ENCODE measurements at regions not wholly inside any gene's neighbourhood (a gene's known extent, or its start where the extent isn't known, plus 50 kb on each side); places are given as distances from the start of the nearest gene placed in this dataset.

DNA sequence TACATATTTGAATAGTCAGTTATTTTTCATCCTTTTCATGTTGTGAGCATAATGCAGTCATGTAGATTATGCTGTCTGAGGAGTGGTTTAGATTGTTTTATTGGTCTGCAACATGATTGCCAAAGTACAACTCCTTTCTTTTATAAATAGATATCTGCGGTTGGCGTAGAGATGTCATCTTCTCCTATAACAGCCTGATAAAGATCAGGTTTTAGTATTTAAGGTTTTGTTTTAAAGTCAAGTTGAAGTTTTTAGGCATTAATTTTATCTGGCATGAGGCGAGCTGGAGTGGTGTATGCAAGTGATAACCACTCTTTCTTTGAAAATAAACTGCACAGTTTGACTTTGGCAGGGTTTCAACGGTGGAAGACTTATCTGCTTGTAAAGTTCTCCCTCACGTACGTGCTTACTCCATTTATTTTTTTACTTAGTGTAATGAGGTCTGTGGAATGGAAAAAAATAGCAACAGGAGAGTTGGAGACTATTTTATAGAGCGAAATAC lies 126.3 kb downstream of the FBXO8 start:
- no peak for DNase-seq (ENCODE audit: low read depth)
- TF ChIP-seq, protein P1, sequence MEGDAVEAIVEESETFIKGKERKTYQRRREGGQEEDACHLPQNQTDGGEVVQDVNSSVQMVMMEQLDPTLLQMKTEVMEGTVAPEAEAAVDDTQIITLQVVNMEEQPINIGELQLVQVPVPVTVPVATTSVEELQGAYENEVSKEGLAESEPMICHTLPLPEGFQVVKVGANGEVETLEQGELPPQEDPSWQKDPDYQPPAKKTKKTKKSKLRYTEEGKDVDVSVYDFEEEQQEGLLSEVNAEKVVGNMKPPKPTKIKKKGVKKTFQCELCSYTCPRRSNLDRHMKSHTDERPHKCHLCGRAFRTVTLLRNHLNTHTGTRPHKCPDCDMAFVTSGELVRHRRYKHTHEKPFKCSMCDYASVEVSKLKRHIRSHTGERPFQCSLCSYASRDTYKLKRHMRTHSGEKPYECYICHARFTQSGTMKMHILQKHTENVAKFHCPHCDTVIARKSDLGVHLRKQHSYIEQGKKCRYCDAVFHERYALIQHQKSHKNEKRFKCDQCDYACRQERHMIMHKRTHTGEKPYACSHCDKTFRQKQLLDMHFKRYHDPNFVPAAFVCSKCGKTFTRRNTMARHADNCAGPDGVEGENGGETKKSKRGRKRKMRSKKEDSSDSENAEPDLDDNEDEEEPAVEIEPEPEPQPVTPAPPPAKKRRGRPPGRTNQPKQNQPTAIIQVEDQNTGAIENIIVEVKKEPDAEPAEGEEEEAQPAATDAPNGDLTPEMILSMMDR (conservative IDR thresholded peaks at IDR 0.05; ENCODE audit: low read length), result no peak
- no peak overlapping the region for H3K4me3 ChIP-seq (ENCODE audit: low read length)

DNA sequence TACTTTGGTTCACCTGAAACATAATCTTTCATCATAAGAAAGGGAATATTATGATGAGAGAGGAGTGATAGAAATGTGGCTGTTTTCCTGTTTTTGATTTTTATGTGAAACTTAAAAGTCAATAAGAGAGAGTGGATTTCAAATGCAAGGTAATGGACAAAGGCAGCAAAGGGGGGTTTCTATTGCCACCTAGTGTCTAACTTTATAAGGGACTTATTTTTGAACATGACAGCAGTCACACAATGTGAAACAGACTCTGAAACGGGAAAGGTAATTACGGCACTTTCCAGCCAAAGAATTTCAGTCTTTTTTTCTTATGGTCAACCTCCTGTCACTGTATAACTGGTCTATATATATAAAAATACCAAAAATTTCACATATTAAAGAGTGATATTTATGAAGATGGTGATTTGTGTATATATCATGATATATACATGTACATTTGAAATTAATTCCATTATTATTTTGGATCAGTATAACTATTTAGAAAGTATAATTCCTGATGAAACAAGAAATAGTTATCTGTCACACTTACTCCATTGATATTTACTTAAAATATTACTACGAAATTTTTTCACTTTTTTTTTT lies 127.1 kb downstream of the FBXO8 start:
- TF ChIP-seq, protein P1 (conservative IDR thresholded peaks at IDR 0.05; ENCODE audit: low read length), result peak; percentile 81
- DNase-seq (ENCODE audit: low read depth), result peak; percentile 48
- no peak overlapping the region for H3K4me3 ChIP-seq (ENCODE audit: low read length)

DNA sequence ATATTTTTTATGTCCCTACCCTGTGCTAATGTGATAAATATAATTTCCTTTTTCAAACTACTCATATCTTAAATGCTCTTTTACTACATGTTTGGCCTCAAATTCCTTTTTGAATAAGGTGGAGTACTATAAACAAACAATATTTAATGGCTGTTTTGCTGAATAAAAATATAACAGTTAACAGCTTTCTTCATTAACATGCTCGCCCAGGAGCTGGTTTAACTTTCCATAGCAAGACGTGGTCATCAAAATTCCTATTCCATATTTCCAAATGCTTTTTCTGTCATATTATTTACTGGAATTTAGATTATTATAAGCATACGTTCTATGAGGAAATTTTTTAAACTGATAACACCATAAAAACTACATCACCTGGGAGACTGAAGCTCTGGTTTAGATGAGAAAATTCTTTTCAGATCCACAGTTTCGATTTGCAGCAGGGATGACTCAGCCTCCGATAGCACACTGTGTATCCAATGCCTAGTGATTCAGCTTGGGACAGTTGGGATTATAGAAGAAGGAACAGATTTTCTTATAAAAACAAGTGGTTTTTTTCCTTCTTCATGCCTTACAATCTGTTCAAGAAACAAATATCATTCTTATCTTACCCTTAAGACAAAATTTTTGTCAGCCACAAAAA lies 129.1 kb downstream of the FBXO8 start:
- peak; percentile 42 for DNase-seq (ENCODE audit: low read depth)
- TF ChIP-seq, protein P1 (conservative IDR thresholded peaks at IDR 0.05; ENCODE audit: low read length), result no peak
- H3K4me3 ChIP-seq (ENCODE audit: low read length), result peak overlapping the region; percentile 52

DNA sequence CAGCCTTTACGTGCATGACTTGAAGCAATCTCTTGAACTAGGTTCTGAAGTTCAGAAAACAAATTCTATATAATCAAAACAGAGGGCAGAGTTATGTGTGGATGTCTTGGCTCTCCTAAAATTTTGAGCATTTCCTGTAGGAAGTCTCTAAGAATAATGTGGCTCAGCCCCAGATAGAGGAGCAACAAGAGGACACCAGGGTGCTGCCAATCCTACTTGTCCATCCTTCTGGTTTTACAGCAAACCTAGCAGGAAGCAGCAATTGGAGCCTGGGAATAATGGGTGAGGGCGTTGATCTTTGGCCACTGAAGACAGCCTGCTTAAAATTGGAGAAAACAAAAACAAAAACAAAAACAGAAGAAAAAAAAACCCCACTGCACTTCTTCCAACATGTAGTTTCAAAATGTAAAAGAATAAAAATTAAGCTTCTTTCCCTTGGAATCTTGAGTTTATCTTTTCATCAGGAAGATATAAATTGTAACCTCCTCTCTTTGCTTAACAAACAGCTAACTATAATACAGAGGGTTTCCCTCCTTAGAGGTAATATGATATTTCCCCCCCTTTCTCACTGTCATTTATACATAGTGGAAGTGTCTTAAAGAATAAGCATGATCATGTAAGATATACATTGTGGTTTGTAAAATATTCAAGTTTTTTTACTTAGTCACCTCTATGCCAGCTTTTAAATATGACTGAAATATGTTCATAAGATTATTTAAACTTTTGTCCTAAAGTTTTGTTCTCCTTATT lies 130.6 kb downstream of the FBXO8 start:
- no peak overlapping the region for H3K4me3 ChIP-seq (ENCODE audit: low read length)
- TF ChIP-seq, protein P1 (conservative IDR thresholded peaks at IDR 0.05; ENCODE audit: low read length), result no peak
- DNase-seq (ENCODE audit: low read depth), result no peak

DNA sequence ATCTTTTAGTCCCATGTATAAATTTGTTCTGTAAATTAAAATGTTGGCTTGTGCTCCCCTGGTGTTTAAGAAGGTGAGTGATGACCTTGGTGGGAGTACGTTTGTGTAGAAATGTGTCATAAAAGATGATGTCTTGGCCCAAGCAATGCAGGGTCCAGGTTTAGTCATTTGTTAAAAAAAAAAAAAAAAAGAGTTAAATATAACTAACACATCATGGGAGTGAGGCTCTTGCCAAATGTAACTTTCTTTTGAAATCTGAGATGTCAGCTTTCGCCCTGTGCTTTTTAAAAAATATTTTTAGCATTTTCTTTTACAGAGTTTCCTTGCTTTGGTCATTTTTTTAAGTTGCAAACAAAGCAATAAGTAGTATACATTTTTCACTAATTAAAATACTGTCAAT lies 135.6 kb downstream of the FBXO8 start:
- TF ChIP-seq, protein P1 (conservative IDR thresholded peaks at IDR 0.05; ENCODE audit: low read length), result no peak
- no peak overlapping the region for H3K4me3 ChIP-seq (ENCODE audit: low read length)
- no peak for DNase-seq (ENCODE audit: low read depth)

DNA sequence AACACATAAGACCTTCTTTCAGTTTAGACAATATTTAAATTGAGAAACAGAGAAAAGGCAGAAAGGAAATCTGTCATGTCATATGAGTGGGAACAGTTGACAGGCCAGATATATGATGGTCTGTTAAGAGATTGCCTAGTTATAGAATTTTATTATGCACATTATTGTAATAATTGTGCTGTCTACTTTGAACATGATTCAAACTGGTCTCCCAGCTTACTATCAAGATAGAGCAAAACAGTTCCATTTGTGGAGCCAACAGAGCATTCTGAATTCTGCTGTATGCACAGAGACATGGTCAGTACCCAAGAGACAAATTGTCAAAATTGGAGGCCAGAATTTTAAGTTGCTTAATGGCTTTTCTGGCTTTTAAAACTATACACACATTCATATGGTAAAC lies 139.4 kb downstream of the FBXO8 start:
- DNase-seq (ENCODE audit: low read depth), result no peak
- no peak overlapping the region for H3K4me3 ChIP-seq (ENCODE audit: low read length)
- TF ChIP-seq, protein P1 (conservative IDR thresholded peaks at IDR 0.05; ENCODE audit: low read length), result no peak
